ENCODE measurements at regions not wholly inside any gene's neighbourhood (a gene's known extent, or its start where the extent isn't known, plus 50 kb on each side); places are given as distances from the start of the nearest gene placed in this dataset.
"Not testable (repeated sequence)": the region's sequence is repeated elsewhere in the genome, so short reads cannot be mapped to it uniquely, and the experiment has no call there.

DNA sequence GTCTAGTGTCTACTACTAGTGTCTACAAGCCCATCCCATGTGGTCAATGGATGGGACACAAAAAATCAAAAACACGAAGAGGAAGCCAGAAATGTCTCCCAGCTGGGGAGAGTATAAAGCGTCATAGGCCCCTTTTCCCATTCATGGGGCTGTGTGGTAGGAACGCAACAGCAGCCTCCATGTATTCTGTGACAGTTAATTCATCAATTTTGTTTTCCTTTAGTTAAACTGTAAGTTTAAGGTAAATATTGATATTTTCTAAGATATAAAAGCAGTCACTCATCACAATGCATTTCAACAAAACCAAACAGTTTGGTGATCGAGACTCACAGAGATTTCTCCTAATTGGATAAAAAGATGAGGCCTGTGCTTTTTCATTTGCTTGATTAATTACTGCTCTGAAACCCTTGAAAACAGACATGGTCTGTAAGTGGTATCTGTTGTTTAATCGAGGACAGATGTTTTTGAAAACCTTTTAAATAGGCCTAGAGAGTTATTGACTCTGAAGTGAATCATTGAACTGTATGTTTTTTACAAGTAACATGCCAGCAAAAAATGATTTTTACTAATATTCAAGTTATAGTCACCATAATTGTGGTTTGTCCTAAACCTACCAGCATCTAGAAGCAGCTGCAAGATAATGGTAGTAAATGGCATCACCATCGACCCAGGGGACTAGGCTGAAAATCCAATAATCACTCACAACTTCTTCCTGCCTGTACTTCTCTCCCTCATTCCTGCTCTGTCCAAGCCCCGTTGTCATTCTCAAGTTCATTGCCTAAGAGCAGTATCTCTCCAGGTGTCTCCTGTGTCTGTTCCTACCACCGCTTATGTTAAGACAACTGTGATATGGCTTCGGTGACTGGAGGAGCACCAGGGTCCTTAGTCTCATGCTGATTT, 87.7 kb upstream of the SHISA3 start:
- peaks cover 2 to 9% (median 3%) of the 10 kb centered on the region in 3 donors for H3K9me3 Mint-ChIP-seq

DNA sequence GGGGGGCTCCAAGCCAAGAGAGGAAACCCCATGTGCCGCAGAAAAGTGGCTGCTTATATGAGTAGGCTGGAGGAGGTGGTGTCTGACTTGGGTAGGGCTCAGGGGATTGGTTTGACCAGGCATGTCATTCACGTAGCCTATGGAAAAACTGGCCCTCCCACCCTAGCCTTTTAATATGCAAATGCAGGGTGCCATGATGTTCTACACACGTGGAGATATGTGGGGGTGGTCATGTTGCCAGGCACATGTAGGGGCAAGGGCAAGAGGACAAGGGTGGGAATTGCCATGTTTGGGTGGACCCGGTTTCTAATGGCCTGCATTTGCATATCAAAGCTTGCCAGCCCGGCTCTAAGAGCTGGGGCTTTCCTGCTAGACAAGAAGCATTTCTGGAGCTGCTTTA, 86.9 kb upstream of the SHISA3 start:
- H3K4me1 Mint-ChIP-seq: peaks cover 2 to 7% (median 3%) of the 10 kb centered on the region in 3 donors
- H3K9me3 Mint-ChIP-seq: peaks cover 2 to 9% (median 3%) of the 10 kb centered on the region in 3 donors
- H3K4me3 Mint-ChIP-seq: no peak overlapping the region
- H3K27ac Mint-ChIP-seq: peak overlapping the region in 1 of 3 donors; percentile 89
- H3K36me3 Mint-ChIP-seq: peaks cover 6% of the 10 kb centered on the region
- peaks cover 8% of the 10 kb centered on the region for H3K27me3 Mint-ChIP-seq

More for the DNA sequence above, 87.7 kb upstream of the SHISA3 start:
- H3K36me3 Mint-ChIP-seq: peaks cover 6% of the 10 kb centered on the region
- H3K4me1 Mint-ChIP-seq: peaks cover 2 to 7% (median 3%) of the 10 kb centered on the region in 3 donors
- H3K27me3 Mint-ChIP-seq: peaks cover 8% of the 10 kb centered on the region
- H3K27ac Mint-ChIP-seq: no peak overlapping the region
- H3K4me3 Mint-ChIP-seq: no peak overlapping the region

DNA sequence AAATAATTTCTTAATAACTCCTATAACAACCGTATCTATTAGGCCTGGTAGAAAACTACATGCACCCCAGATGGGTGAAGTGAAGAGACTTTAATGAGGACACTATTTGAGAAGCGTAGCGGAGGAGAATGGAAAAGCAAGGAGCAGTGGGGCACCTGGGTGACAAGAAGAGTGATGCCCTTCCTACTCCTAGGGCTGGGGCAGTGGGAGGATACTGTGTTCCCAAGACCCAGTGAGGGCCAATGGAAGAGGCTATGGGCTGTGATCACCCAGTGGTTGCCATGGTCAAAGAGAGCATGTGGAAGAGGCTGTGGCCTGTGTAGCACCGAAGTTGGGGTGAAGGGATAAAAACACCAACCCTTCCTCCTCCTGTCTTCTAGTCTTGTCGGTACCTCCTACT, 86.5 kb upstream of the SHISA3 start:
- Mint-ChIP-seq H3K27me3 (peaks cover 8% of the 10 kb centered on the region), H3K36me3 (peaks cover 6% of the 10 kb centered on the region), H3K4me1 (peaks cover 3 to 7% (median 5%) of the 10 kb centered on the region in 3 donors), H3K27ac (peak overlapping the region in 1 of 3 donors; percentile 89), H3K9me3 (peaks cover 2 to 9% (median 3%) of the 10 kb centered on the region in 3 donors), H3K4me3 (no peak overlapping the region)

DNA sequence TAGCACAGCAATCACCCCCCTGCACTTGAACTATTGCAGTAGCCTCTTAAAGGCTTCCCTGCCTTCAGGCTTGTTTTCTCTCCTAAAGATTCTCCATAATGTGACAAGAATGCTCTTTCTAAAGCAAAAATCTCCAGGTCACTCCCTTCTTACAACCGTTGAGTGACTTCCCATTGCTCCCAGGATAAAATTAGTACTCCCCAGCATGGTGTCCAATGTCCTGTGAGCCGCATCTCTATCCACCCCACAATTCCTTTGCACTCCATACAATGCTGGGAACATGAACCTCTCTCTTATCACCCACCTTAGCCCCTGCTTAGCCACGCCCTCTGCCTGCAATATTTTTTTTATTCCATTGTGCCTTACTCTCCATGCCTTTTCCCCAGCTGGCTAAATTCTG, 85.7 kb upstream of the SHISA3 start:
- H3K27me3 Mint-ChIP-seq: peaks cover 8% of the 10 kb centered on the region

DNA sequence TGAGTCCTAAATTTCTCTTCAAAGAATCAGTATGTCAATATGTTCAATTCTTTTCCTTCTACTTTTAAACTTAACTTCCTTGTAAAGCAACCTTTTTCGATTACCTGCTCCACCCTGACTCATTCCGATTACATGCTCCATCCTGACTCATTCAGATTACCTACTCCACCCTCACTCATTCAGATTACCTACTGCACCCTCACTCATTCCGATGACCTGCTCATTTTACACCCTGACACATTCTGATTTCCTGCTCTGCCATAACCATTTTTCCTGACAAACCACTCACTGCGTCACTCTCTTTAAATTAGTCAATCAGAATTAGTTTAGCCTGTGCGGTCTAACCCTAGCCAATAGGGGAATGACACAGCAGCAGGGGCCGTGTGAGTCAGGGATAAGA, 83.9 kb upstream of the SHISA3 start:
- H3K4me3 Mint-ChIP-seq, H3K9me3 Mint-ChIP-seq, H3K4me1 Mint-ChIP-seq, H3K36me3 Mint-ChIP-seq, H3K27me3 Mint-ChIP-seq, H3K27ac Mint-ChIP-seq: not testable (repeated sequence)

More for the DNA sequence above, 85.7 kb upstream of the SHISA3 start:
- H3K27ac Mint-ChIP-seq: no peak overlapping the region
- peaks cover 3 to 7% (median 5%) of the 10 kb centered on the region in 3 donors for H3K4me1 Mint-ChIP-seq
- H3K9me3 Mint-ChIP-seq: peaks cover 2 to 9% (median 3%) of the 10 kb centered on the region in 3 donors
- H3K4me3 Mint-ChIP-seq: peak overlapping the region in 1 of 4 donors; percentile 26
- peaks cover 6% of the 10 kb centered on the region for H3K36me3 Mint-ChIP-seq

DNA sequence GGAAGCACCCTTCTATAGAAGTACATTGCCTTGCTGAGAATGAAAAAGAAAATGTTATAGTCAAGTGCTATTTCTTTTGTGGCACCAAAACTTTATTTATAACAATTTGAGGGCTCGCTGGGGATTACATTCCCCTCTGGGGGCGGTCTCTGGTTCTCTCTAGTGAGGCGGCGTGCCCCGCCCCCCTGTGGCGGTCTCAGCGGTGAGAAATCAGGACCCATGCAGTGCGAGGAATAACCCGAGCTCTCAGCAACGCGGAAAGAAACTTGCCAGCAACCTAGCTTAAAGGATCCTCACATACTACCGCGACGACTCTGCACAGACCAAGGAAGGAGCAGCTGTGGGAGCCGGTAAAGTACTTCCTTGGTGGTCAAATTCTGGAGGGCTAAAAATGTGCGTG, 83.4 kb upstream of the SHISA3 start:
- Mint-ChIP-seq H3K36me3 (peaks cover 5% of the 10 kb centered on the region), H3K4me1 (peaks cover 3 to 7% (median 5%) of the 10 kb centered on the region in 3 donors), H3K27me3 (peaks cover 7% of the 10 kb centered on the region), H3K9me3 (peaks cover 2 to 9% (median 3%) of the 10 kb centered on the region in 3 donors), H3K27ac (no peak overlapping the region), H3K4me3 (no peak overlapping the region)

DNA sequence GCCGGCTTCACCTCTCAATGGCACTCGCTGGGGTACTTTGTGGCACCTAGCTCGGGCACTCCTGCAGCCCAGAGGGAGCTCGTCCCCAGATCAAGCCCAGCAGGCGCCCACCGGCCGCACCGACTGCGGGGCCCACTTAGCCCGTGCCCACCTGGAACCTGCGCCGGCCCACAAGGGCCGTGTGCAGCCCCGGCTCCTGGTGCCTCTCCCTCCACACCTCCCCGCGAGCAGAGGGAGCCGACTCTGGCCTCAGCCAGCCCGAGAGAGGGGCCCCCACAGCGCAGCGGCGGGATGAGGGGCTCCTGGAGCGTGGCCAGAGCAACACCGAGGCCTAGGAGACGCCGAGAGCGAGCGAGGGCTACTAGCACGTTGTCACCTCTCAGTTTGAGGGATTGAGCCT, 82.1 kb upstream of the SHISA3 start:
- Mint-ChIP-seq H3K4me1 (peaks cover 5 to 7% (median 6%) of the 10 kb centered on the region in 3 donors), H3K27me3 (peaks cover 4% of the 10 kb centered on the region), H3K4me3 (no peak overlapping the region), H3K9me3 (peaks cover 2 to 9% (median 6%) of the 10 kb centered on the region in 3 donors), H3K27ac (no peak overlapping the region), H3K36me3 (peaks cover 3% of the 10 kb centered on the region)

DNA sequence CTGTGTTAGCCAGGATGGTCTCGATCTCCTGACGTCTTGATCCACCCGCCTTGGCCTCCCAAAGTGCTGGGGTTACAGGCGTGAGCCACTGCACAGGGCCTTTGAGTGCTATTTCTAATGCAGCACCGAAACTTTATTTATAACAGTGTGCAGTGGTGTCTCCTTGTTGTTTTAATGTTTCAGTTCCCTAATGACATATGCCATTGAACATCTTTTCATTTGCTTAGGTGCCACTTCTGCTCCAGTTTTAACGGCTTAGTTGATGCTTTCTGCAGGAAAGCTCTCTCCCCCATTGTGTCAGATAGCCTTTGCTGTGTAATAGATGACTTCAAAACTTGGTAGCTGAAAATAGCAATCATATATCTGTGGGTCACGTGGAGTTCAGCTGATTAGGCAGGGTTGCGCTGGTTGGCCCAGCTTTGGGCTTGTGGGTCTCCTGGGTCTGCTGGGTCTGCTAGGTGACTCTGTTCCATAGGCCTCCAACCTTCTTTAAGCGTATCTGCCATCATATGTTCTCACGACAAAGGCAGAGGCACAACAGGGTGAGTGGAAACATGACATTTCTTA, 76.4 kb upstream of the SHISA3 start:
- Mint-ChIP-seq H3K27me3 (peaks cover 1% of the 10 kb centered on the region), H3K27ac (no peak overlapping the region), H3K4me1 (peaks cover 0 to 11% (median 0%) of the 10 kb centered on the region in 3 donors), H3K4me3 (peak overlapping the region in 1 of 4 donors; percentile 85), H3K9me3 (peaks cover 0 to 12% (median 0%) of the 10 kb centered on the region in 3 donors), H3K36me3 (no peaks in the 10 kb centered on the region)

DNA sequence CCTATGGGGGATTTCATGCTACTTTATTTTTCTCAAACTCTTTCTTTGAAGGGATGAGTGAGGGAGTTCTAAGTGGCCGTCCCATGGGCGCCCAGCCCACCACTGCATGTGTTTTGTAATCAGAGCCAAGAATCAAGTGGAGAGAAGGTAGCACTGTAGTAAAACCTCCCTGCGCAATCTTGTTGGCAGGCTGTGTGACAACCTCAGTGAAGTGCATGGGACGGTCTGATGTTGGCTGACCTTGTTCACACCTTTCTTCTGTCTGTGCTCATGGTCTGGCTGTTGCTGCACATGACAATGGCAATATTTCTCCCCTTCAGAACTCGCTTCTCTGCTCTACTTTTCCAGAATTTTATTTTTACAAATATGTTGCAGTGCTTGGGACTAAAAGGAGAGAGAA, 71.2 kb upstream of the SHISA3 start:
- peaks cover 0 to 6% (median 2%) of the 10 kb centered on the region in 3 donors for H3K9me3 Mint-ChIP-seq
- H3K4me3 Mint-ChIP-seq: no peak overlapping the region
- H3K27me3 Mint-ChIP-seq: peaks cover 1% of the 10 kb centered on the region
- no peaks in the 10 kb centered on the region for H3K36me3 Mint-ChIP-seq
- H3K4me1 Mint-ChIP-seq: peaks cover 0 to 5% (median 0%) of the 10 kb centered on the region in 3 donors
- no peak overlapping the region for H3K27ac Mint-ChIP-seq

DNA sequence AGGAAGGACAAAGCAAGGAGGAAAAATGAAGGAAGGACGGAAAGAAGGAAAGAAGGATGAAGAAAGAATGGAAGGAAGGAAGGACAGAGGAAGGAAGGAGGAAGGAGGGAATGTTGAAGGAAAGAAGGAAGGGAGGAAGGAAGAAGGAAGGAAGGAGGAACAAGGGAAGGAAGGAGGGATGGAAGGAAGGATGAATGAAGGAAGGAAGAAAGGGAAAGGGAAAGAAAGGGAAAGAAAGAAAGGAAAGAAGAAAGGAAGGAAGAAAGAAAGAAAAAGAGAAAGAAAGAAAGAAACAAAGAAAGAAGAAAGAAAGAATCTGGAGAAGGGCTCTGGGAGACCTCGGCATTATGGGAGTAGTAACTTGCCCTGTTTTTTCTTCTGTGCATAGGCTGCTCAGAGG, 70.8 kb upstream of the SHISA3 start:
- no peak overlapping the region for H3K4me3 Mint-ChIP-seq
- H3K9me3 Mint-ChIP-seq: peaks cover 0 to 4% (median under 1%) of the 10 kb centered on the region in 3 donors
- H3K4me1 Mint-ChIP-seq: peaks cover 0 to under 1% (median 0%) of the 10 kb centered on the region in 3 donors
- peaks cover 3% of the 10 kb centered on the region for H3K27me3 Mint-ChIP-seq
- H3K27ac Mint-ChIP-seq: no peak overlapping the region
- no peaks in the 10 kb centered on the region for H3K36me3 Mint-ChIP-seq

DNA sequence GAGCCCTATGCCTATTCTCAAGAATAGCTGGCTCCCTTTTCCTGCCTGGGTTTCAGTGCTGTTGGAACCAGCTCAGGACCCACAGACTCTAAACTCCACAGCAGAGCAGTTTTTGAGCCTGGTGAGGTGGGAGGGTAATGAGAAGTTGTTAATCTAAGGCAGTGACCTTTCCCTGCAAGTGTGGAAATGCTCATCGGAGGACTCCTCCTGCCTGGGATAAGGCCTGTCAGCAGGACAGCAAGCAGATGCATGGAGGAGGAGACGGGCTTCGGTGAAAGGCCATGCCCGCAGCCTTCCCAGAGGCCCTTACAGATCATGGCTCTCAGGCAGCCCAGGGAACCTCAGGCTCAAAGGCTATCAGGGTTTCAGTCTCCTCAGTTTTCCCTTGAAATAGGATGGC, 70.0 kb upstream of the SHISA3 start:
- peaks cover 0 to 4% (median 0%) of the 10 kb centered on the region in 3 donors for H3K9me3 Mint-ChIP-seq
- no peak overlapping the region for H3K27ac Mint-ChIP-seq
- H3K27me3 Mint-ChIP-seq: peaks cover 3% of the 10 kb centered on the region
- peaks cover 0 to 3% (median 0%) of the 10 kb centered on the region in 3 donors for H3K4me1 Mint-ChIP-seq
- no peak overlapping the region for H3K4me3 Mint-ChIP-seq
- H3K36me3 Mint-ChIP-seq: no peaks in the 10 kb centered on the region

DNA sequence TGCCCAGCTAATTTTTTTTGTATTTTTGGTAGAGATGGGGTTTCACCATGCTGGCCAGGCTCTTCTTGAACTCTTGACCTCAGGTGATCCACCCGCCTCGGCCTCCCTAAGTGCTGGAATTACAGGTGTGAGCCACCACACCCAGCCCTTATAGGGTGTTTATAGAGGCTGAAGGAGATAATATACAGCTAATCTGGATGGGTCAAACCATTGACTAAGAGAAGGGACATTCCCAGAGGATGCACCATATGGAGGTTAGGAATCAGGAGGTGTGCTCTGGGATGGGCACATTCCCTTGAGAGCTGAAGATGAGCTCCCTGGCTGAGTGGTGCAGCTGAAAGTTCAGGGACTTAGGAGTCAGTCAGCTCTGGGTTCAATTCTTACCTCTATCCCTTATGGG, 68.3 kb upstream of the SHISA3 start:
- Mint-ChIP-seq H3K4me1 (peaks cover 0 to 6% (median 0%) of the 10 kb centered on the region in 3 donors), H3K9me3 (peaks cover 0 to 5% (median 4%) of the 10 kb centered on the region in 3 donors), H3K4me3 (no peak overlapping the region), H3K36me3 (peaks cover under 1% of the 10 kb centered on the region), H3K27ac (no peak overlapping the region), H3K27me3 (peaks cover 3% of the 10 kb centered on the region)

DNA sequence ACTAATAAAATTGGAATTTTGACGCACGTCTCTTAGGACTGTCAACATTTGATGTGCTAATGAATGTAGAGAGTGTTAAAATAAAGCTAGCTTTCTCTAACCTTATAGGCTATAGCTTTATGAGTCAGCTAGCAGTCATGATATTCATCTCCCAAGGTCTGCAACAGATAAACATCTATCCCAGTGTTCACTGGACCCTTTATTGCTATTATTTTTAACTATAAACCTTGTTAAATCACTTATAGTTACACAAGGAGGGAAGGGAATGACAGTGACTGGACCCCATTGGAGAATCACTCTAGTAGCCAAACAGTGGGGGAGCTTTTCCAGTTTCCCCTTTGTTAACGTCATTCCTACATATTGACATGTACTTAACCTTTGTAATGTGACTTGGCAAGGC, 67.9 kb upstream of the SHISA3 start:
- Mint-ChIP-seq H3K27ac (no peak overlapping the region), H3K4me1 (peaks cover 0 to 6% (median 0%) of the 10 kb centered on the region in 3 donors), H3K4me3 (no peak overlapping the region), H3K9me3 (peaks cover 0 to 5% (median 4%) of the 10 kb centered on the region in 3 donors), H3K27me3 (peaks cover 3% of the 10 kb centered on the region), H3K36me3 (peaks cover 4% of the 10 kb centered on the region)

DNA sequence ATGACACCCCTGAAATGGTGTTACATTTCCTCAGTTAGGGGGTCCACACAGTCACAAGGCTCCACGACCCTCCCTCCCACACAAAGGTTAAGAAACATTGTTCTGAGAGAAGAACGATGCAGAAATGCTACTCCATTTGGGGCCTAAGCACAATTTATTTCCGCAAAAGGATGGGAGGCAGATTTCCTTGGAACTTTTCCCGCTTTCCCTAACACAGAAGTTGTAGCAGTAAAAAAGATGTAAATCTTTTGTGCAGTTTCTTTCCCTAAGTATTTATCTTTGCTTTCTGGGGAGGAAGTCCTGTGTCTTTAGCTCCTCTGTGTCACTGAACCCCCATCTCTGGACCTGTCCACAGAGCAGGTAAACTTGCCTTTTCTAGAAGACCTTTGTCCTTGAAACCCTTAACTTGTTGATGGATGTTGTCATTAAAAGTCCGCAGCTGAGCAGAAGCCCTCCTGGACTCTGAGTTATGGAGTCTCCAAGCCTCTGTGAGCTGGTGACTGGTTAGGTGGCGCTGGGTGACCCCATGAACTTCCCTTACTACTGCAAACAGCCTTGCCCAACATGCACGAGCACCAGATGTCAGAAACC, 67.2 kb upstream of the SHISA3 start:
- Mint-ChIP-seq H3K4me1 (peaks cover 0 to 6% (median 0%) of the 10 kb centered on the region in 3 donors), H3K9me3 (peaks cover 0 to 5% (median 4%) of the 10 kb centered on the region in 3 donors), H3K4me3 (no peak overlapping the region), H3K27me3 (peaks cover 3% of the 10 kb centered on the region), H3K36me3 (peaks cover 4% of the 10 kb centered on the region), H3K27ac (no peak overlapping the region)

DNA sequence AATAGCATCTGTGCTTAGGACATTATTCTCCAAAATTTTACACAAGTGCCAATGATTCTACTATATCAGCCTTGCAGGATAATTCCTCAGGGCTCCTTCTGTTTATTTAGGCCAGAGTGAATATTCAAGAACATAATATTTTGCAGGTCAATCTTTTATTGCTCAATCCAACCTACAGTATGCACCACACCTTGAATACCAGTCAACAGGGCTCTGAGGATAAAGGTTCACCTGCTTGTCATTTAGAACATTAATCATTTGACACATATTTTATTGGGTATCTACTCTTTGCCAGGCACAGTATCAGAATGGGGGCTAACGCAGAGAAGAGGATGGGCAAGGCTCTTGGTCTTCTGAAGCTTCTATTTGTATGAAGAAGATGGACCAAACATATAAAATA, 66.2 kb upstream of the SHISA3 start:
- no peak overlapping the region for H3K27ac Mint-ChIP-seq
- H3K9me3 Mint-ChIP-seq: peaks cover 0 to 5% (median 4%) of the 10 kb centered on the region in 3 donors
- no peak overlapping the region for H3K4me3 Mint-ChIP-seq
- H3K27me3 Mint-ChIP-seq: peaks cover 2% of the 10 kb centered on the region
- peaks cover 0 to 6% (median 0%) of the 10 kb centered on the region in 3 donors for H3K4me1 Mint-ChIP-seq
- peaks cover 4% of the 10 kb centered on the region for H3K36me3 Mint-ChIP-seq

All from IgD-negative memory B cell (primary cell).